Skeletal muscle cell (primary cell): ENCODE measurements at regions not wholly inside any gene's neighbourhood (a gene's known extent, or its start where the extent isn't known, plus 50 kb on each side); places are given as distances from the start of the nearest gene placed in this dataset.

Experiments
- DNase-seq: peaks from one replicate; pipeline ENCODE4 v3.0.0-alpha.2; 2010; ENCODE audit warnings: low read depth
- H3K4me3 ChIP-seq: 2 replicates; pipeline ENCODE4 v1.5.1; 2011; ENCODE audit warnings: low read depth, mild to moderate bottlenecking, control low read depth, low read length, moderate library complexity

DNA sequence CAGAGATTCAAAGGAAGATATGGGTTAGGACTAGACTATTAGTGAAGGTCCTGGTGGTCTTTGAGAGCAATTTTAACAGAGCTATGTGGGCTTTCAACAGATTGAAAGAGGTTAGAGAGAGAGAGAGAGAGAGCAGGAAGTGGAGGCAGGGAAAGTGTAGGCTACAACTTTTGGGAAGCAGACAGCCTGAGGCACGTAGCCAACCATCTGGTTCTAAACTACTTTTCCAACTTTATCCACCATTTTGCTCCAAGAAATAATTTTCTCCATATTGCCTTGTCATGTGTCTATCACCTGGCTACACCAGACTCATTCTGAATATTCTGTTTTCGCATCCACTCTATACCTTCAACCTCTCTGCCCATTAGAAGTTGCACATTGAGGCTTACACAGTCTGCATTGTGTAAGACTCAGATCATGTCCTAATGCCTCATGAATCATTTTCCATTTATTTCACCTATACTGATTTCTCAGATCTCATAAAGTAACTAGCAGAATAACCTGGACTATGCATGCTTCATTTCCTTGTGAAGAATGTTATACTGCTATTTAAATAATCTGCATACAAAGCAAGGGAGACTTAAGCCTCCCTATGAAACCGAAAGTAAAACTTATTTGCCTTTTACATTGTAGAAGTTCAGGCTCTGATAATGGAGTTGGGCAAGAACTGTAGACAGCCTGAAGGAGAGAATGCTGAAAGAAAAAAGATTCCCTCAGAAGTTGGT lies 235.6 kb downstream of the ELAVL2 start:
- DNase-seq, result no peak
- no peak overlapping the region for H3K4me3 ChIP-seq

DNA sequence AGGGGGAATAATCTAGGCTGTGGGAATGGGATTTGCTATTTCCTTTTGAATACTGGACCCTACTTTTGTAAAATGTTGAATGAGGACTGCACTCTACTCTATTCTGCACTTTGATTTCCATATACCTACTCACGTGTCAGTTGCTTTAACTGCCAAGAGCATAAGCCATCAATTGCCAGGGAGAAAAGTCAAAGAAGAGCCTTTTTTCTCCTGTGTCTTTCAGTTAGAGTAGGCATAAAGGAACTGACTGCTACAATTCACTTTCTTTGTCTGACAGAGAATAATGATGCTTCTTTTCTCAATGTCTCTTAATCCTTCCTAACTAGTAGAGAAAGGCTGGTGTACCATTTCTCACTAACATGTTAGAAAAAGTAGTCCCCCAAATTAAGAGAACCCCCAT lies 231.6 kb downstream of the ELAVL2 start:
- H3K4me3 ChIP-seq, result no peak overlapping the region
- no peak for DNase-seq

DNA sequence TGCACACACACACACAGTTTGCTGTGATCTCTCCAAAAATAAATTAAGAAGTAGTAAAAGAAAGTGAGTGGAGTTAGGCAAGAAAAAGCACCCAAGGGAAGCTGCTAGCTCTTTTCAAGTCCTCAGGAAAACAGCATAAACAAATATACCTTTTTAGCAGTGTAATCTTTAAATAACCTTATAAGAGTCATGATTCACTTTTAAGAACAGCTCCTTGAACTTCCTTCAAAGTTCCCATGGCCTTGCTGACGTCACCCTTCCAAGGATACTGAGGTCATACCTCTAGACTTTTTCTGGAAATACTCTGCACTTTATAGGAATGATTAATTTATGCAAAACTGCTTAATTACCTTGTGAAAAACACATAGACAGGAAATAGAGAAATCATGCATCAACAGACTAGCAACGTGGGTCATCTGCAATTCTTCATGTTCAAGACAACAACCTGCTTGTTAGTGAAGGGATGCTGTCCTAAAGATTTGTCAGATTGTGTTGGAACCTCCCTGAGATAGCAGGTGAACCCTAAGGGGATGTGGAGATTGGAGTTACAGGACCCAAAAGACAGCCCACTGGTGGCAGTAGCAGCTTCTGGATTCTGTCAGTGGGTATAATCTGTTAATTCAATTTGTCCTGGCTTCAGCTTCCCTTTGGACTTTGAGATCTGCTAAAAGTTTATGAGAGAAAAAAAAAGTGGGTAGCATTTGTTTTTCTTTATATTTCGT lies 229.0 kb downstream of the ELAVL2 start:
- no peak for DNase-seq
- no peak overlapping the region for H3K4me3 ChIP-seq

DNA sequence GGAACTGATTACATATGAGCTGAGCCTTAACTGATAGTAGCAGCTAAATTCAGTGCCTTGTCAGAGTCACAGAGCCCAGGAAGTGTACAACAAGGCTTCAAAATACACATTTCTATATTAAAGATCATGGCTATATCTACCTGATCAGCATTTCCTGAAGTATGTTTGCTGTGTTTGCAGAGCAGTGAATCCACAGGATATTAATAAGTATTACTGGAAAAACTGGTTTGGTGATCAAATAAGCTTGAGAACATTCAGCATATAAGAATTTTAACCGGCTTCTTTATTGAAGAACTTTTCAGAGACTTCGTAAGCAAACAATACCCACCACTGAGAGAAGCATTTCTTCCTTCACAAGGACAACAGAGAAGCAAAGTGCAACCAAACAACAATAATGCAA lies 227.0 kb downstream of the ELAVL2 start:
- DNase-seq, result no peak
- no peak overlapping the region for H3K4me3 ChIP-seq

DNA sequence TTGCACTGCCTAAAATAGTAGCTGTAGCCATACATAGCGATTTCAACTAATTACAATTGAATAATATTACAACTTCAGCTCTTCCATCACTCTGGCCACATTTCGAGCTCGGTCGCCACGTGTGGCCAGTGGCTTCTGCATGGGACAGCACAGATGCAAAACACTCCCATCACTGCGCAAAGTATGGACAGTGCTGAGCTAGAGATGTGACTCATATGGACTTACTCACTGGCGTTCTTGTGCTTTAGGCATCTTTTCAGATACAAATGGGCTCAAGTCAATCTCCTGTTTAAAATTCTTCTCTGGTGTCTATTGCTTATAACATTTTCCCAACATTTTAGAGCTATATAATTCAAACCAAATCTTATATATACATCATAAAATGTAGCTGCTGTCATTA lies 222.7 kb downstream of the ELAVL2 start:
- H3K4me3 ChIP-seq, result no peak overlapping the region
- DNase-seq, result no peak

DNA sequence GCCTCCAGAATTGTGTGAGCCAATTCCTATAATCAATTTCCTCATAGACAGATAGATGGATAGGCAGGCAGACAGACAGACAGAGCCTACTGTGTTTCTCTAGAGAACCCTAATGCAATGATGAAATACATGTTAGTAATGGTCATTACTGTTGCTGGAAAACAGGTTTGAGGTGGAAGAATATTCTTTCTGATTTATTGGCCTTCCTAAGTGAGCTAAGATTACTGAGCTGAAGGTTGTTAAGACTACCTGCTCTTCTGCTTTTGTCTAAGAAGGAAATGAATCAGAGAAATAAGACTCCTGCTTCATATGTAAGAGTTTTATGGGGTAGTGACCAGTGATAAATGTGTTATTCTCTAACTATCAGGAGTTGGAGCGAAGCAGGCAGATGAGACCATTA lies 219.9 kb downstream of the ELAVL2 start:
- H3K4me3 ChIP-seq, result no peak overlapping the region
- no peak for DNase-seq

DNA sequence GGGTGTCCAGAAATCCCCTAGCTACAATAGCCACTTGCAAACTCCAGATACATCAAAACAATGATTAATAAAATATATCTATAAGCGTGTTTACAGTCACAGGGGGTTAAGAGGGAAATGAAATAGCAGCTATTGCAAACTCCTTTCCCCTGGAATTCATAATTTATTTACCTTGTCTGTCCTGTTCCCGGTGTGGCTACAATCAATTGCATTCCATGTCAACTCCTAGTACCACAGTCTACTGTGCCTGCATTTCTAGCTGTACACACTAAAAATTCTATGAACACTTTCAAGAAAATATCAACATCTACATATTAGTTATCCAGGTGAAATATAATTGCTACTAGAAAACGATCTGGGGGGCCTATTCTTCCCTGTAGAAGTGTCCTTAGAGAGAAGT lies 217.6 kb downstream of the ELAVL2 start:
- DNase-seq, result no peak
- H3K4me3 ChIP-seq, result no peak overlapping the region

DNA sequence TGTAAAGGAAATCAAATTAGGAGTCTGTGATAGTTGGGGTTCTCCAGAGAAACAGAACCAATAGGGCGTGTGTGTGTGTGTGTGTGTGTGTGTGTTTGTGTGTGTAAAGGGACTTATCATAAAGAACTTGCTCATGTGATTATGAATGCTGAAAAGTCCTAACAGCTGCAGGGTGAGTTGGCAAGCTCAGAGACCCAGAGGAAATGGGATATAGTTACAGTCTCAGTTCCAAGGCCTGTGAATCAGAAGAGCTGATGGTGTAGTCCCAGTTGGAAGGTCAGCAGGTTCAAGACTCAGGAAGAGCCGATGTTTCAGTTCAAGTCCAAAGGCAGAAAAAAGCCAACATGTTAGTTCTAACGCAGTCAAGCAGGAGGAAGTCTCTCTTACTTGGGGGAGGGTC lies 214.2 kb downstream of the ELAVL2 start:
- DNase-seq, result peak; percentile 63
- no peak overlapping the region for H3K4me3 ChIP-seq

DNA sequence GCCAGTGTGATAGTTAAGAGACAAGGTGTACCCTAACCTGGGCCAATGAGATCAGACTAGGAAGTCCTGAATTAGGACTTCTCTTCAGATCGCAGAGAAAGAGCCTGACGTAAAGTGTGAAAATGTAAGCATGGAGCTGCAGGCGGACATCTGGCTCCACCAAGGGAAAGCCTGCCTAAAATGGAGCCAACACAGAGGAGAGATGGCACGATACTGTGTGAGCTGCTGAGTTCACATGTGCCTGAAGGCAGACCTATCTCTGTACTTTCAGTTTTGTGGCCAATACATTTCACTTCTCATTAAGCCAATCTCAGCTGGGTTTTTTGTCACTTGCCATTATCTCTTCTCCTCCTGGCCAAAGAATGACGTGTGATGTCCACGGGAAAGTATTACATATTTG lies 210.5 kb downstream of the ELAVL2 start:
- no peak overlapping the region for H3K4me3 ChIP-seq
- no peak for DNase-seq

DNA sequence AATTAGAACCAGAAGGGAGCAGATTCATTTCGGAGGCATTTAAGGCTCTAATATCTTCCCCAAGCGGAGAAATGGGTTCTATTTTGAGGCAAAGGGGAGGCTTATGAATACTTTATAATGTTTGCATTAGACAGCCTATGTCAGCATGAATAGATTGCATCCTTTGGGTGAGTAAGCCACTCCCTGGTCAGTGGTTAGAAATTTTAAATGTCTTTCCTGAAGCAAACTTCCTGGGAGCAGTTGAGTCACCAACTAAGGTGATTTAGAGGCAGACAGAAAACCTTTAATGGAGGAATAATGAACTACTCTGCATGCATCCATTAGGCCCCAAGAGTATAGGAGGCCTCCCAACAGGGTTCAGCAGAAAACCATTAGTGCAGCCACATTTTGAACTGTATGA lies 204.9 kb downstream of the ELAVL2 start:
- H3K4me3 ChIP-seq, result no peak overlapping the region
- DNase-seq, result no peak

DNA sequence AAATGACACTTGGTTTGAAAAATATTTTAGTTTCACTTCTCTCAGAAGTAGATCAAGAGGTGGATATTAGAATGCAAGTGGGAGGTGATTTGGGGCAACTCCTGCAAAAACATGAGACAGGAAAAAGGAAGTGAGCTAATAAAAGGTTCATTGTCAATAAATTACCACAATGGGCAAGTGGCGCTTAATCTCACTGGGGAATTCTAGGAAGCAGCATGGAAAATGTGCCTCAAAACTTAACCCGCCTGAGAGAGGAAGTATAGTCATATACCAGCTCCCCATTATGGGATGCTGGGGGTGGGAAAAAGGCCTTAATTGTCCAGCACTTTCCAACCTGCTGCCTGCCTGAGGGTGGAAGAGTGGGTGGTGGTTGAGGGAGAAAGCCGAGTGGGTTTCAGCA lies 204.1 kb downstream of the ELAVL2 start:
- DNase-seq, result no peak

DNA sequence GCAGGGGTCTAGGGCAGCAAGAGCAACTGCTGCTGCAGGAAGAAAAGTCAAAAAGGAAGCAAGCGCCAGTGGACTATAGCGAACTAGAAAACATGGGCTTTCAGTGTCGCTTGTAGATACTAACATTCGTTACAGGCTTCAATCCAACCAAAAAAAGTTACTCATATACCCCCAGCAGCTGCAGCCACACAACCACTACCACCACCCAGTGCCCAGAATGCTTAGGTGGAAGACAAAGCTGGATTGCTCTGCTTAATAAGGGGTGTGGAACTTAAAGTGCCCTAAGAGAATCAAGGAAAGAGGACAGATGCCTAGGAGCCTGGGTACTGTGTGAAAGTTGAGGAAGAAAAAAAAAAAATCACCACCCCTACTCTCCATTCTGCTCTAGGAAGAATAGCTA lies 203.6 kb downstream of the ELAVL2 start:
- DNase-seq, result no peak
- no peak overlapping the region for H3K4me3 ChIP-seq

More for the DNA sequence above, 204.1 kb downstream of the ELAVL2 start:
- no peak overlapping the region for H3K4me3 ChIP-seq

DNA sequence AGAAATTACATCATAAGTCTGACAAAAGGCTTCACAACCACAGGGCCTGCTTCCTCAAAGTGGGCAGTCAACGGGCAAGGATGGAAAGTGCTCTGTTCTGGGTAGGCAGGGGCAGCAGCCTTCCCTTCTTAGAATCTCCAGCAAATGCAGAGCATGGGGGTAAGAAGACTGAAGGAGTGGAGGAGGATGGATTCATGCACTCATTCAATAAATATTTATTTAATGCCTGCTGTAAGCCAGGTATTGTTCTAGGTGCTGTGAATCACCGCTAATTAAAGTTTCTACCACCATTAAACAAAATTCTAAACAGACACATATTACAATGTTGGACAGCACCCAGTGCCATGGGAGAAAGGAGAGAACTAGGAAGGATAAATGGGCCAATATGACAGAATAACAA lies 195.6 kb downstream of the ELAVL2 start:
- no peak overlapping the region for H3K4me3 ChIP-seq
- DNase-seq, result no peak

DNA sequence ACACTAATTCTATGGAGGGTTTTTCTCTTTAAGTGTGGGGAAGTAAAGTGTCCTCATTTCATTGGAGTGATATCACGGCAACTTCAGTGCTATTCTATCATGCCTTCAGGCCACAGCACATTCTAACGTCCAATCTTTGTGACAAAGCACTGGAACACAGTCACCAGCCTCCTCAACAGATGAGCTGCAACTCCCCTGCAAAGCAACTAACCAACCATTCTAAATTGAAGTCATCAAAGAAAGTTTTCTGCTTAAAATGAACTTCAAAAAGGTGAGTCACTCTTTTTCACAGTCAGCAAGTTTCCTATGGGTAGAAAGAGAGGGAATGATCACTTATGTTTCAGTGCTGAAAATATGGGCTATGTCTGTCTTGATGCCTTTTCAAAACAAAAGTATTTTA lies 190.8 kb downstream of the ELAVL2 start:
- no peak for DNase-seq
- no peak overlapping the region for H3K4me3 ChIP-seq

DNA sequence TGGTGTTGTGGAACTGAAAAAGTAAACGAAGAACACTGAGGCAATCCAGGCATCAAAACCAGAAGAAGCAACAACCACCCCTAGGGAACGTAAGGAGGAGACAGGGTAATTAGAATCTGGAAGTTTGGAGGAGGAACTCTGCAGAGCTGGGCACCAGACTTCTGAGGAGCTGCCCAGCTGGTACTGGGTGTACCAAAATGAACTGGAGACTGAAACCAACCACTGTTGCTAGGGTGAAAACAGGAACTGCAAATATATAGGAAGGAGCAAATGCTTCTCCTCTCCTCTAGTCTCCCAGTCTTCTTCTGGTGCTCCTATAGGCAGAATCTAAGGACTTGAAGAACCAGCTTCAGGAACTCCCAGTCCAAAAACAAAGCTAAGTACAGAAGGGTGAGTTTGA lies 189.8 kb downstream of the ELAVL2 start:
- DNase-seq, result no peak
- no peak overlapping the region for H3K4me3 ChIP-seq

DNA sequence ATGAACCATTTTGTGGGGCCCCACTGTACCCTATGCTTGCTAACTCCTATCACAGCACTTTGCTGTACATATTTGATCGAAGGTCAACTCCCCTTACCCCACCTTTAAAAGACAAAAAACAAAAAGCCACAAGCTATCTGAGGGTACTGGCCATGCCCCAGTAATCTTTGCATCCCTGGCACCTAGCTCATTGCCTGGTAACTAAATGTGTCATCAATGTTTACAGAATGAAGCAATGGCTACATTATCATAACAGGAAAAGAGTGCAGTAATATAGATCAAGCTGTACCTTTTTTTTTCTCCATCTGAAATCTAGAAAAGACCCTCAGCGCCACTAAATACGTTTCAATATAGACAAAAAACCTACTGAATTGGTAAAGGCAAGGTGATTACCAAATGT lies 188.0 kb downstream of the ELAVL2 start:
- no peak overlapping the region for H3K4me3 ChIP-seq
- no peak for DNase-seq

DNA sequence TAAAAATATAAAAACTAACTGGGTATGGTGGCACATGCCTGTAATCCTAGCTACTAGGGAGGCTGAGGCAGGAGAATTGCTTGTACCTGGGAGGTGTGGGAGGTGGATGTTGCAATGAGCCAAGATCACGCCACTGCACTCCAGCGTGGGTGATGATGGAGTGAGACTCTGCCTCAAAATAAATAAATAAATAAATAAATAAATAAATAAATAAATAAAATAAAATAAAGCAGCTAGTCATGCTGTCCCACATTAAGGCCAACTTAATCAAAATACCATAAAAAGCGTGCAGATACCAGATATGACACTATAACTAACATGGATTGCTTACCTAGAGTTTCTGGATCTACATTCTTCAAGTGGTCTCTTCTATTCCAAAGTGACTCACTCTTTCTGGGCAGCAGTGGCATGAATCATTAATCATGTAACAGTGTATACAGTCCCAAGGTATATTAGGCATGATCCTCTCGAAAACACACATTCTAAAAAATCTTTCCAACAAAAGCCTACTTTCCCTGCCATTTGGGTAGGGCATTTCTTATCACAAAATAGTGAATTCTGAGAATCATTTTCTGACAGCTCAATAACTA lies 187.1 kb downstream of the ELAVL2 start:
- no peak overlapping the region for H3K4me3 ChIP-seq
- DNase-seq, result no peak
